ENCODE measurements at regions not wholly inside any gene's neighbourhood (a gene's known extent, or its start where the extent isn't known, plus 50 kb on each side); places are given as distances from the start of the nearest gene placed in this dataset.

GRCh38 chr1:80113168-80114038 lies 1106.9 kb upstream of the ADGRL4 start:
- no peaks in the 10 kb centered on the region for H3K36me3 Mint-ChIP-seq (ENCODE audit: insufficient read depth, unreplicated experiment)
- Histone ChIP-seq H3K27me3 (replicated peaks; ENCODE audit: control insufficient read depth, insufficient read depth, low read length) (no peaks in the 10 kb centered on the region), H3K4me3 (ENCODE audit: low read depth, low read length) (no peak overlapping the region), H3K36me3 (ENCODE audit: control insufficient read depth, insufficient read depth, low read length) (no peaks in the 10 kb centered on the region), H3K9me3 (no peaks in the 10 kb centered on the region), H3K4me1 (no peaks in the 10 kb centered on the region)
- no peak for DNase-seq
- H3K9me3 Mint-ChIP-seq (ENCODE audit: unreplicated experiment): peaks cover 9% of the 10 kb centered on the region
- CTCF ChIA-PET: no interaction called here
- H3K27ac Mint-ChIP-seq (ENCODE audit: unreplicated experiment): no peak overlapping the region
- no peaks in the 10 kb centered on the region for H3K27me3 Mint-ChIP-seq (ENCODE audit: insufficient read depth, unreplicated experiment)
- intact Hi-C loops (cut with micrococcal nuclease; ENCODE audit: unreplicated experiment): no loop called here
- POLR2A ChIA-PET: no interaction called here
- no TSS peak for BruUV-seq (replicated peaks)
- no peak for TF ChIP-seq CTCF (IDR thresholded peaks at IDR 0.05; ENCODE audit: insufficient read depth in 1 of 2, low read depth in 1 of 2, low read length in 1 of 2, severe bottlenecking in 1 of 2, unreplicated experiment in 1 of 2)
- no peak overlapping the region for H3K4me3 Mint-ChIP-seq (ENCODE audit: unreplicated experiment)
- no peaks in the 10 kb centered on the region for H3K4me1 Mint-ChIP-seq (ENCODE audit: low read depth, unreplicated experiment)

- DNase-seq: no peak
- Mint-ChIP-seq H3K9me3 (ENCODE audit: unreplicated experiment) (no peaks in the 10 kb centered on the region), H3K27me3 (ENCODE audit: insufficient read depth, unreplicated experiment) (no peaks in the 10 kb centered on the region), H3K4me1 (ENCODE audit: low read depth, unreplicated experiment) (no peaks in the 10 kb centered on the region), H3K27ac (ENCODE audit: unreplicated experiment) (no peak overlapping the region), H3K4me3 (ENCODE audit: unreplicated experiment) (no peak overlapping the region), H3K36me3 (ENCODE audit: insufficient read depth, unreplicated experiment) (no peaks in the 10 kb centered on the region)
- Histone ChIP-seq H3K4me1 (no peaks in the 10 kb centered on the region), H3K36me3 (ENCODE audit: control insufficient read depth, insufficient read depth, low read length) (no peaks in the 10 kb centered on the region), H3K4me3 (ENCODE audit: low read depth, low read length) (no peak overlapping the region), H3K9me3 (no peaks in the 10 kb centered on the region), H3K27me3 (replicated peaks; ENCODE audit: control insufficient read depth, insufficient read depth, low read length) (no peaks in the 10 kb centered on the region)
- intact Hi-C loops (cut with micrococcal nuclease; ENCODE audit: unreplicated experiment): no loop called here
- ChIA-PET POLR2A (no interaction called here), CTCF (no interaction called here)
- BruUV-seq (replicated peaks): no TSS peak
- no peak for TF ChIP-seq CTCF (IDR thresholded peaks at IDR 0.05; ENCODE audit: insufficient read depth in 1 of 2, low read depth in 1 of 2, low read length in 1 of 2, severe bottlenecking in 1 of 2, unreplicated experiment in 1 of 2)
Observed at GRCh38 chr1:80101159-80101558, 1094.6 kb upstream of the ADGRL4 start.

DNA sequence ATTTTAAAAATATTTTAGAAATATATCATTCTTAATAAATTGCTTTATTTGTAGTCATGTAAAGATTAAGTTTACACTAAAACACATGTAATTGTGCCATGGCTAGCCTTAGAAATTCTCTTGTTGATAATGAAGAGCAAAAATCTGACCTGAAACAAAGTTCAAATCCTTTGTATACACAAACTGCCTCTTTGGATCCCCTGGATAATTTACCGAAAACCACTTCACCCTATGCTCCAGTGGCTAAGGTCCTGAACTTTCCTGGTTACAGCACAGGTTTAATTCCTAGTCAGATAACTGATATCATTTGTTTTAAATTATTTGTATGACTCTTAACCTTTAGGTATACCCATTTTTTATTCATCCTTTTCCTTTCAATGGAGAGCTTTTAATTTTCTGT lies 1093.2 kb upstream of the ADGRL4 start:
- intact Hi-C loops (cut with micrococcal nuclease; ENCODE audit: unreplicated experiment): no loop called here
- H3K4me1 Mint-ChIP-seq (ENCODE audit: low read depth, unreplicated experiment): no peaks in the 10 kb centered on the region
- POLR2A ChIA-PET: no interaction called here
- Histone ChIP-seq H3K9me3 (no peaks in the 10 kb centered on the region), H3K27me3 (replicated peaks; ENCODE audit: control insufficient read depth, insufficient read depth, low read length) (no peaks in the 10 kb centered on the region), H3K36me3 (ENCODE audit: control insufficient read depth, insufficient read depth, low read length) (no peaks in the 10 kb centered on the region), H3K4me1 (no peaks in the 10 kb centered on the region), H3K4me3 (ENCODE audit: low read depth, low read length) (no peak overlapping the region)
- no peak overlapping the region for H3K4me3 Mint-ChIP-seq (ENCODE audit: unreplicated experiment)
- CTCF ChIA-PET: no interaction called here
- no peaks in the 10 kb centered on the region for H3K27me3 Mint-ChIP-seq (ENCODE audit: insufficient read depth, unreplicated experiment)
- H3K36me3 Mint-ChIP-seq (ENCODE audit: insufficient read depth, unreplicated experiment): no peaks in the 10 kb centered on the region
- no TSS peak for BruUV-seq (replicated peaks)
- no peak overlapping the region for H3K27ac Mint-ChIP-seq (ENCODE audit: unreplicated experiment)
- H3K9me3 Mint-ChIP-seq (ENCODE audit: unreplicated experiment): no peaks in the 10 kb centered on the region
- no peak for DNase-seq
- TF ChIP-seq CTCF (IDR thresholded peaks at IDR 0.05; ENCODE audit: insufficient read depth in 1 of 2, low read depth in 1 of 2, low read length in 1 of 2, severe bottlenecking in 1 of 2, unreplicated experiment in 1 of 2): no peak

All from Caco-2 (cell line).